ENCODE measurements at regions not wholly inside any gene's neighbourhood (a gene's known extent, or its start where the extent isn't known, plus 50 kb on each side); places are given as distances from the start of the nearest gene placed in this dataset.

DNA sequence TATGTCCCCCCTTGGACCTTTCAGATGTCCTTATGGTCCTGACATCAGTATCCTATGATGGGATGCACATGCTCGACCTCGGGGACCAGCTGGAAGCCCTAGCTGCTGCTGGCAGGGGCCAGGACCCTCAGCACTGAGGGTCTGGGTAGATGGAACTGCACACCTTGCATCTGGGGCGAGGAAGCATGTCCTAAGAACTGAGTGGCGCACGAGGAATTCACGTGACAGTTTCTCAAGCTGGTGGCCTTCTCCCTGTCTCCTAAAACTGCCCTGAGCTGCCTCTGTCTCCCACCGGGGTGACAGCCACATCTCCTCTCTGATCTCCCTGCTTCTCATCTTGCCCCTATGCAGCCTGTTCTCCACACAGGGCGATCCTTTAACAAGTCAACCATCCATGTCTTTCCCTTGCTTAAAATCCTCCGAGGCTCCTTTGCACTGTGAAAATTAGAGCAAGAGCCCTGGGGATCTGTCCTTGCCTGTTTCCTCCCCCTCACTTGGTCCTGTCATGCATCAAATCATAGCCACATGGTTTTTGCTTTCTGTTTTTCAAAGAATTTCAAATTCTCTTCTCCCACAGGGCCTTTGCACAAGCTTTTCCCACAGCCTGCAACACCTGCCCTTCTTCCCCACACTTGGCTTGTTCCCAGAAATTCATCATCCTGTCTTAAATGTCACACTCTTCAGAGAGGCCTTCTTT lies 107.7 kb downstream of the CDH26 start:
- no peak for TF ChIP-seq CTCF (IDR thresholded peaks at IDR 0.05)
- TF ChIP-seq POLR2A (IDR thresholded peaks at IDR 0.05), result no peak

Data from lower leg skin (tissue), 3 donors.